ENCODE measurements at regions not wholly inside any gene's neighbourhood (a gene's known extent, or its start where the extent isn't known, plus 50 kb on each side); places are given as distances from the start of the nearest gene placed in this dataset.

GRCh38 chr14:86363047-86363446 is 833.1 kb downstream of the FLRT2 start:
- in situ Hi-C loops (cut with HindIII; ENCODE audit: extremely low pct_ligation_motif_present, low pct_unique_long_range_greater_than_20kb) (no loop called here), intact Hi-C loops (cut with micrococcal nuclease; ENCODE audit: unreplicated experiment) (no loop called here)
- H3K79me2 ChIP-seq (ENCODE audit: insufficient read depth, low read length), result no peaks in the 10 kb centered on the region
- H3K4me1 ChIP-seq (ENCODE audit: insufficient read depth, low read length), result no peaks in the 10 kb centered on the region
- POLR2A ChIA-PET, result no interaction called here
- no peak overlapping the region for H3K9ac ChIP-seq (ENCODE audit: insufficient read depth, low read depth, low read length)
- H3K9me3 ChIP-seq (ENCODE audit: low read length), result peaks cover 7% of the 10 kb centered on the region
- no peak overlapping the region for H3K27ac ChIP-seq (ENCODE audit: extremely low read length, insufficient read depth, low read length)
- FAIRE-seq, result no peak
- no peak overlapping the region for H3K4me2 ChIP-seq (ENCODE audit: low read depth, low read length)
- no peak for DNase-seq (ENCODE audit: low spot score)
- no peak overlapping the region for H2AFZ ChIP-seq (ENCODE audit: low read length)
- H3K36me3 ChIP-seq (replicated peaks in 1 of 2; ENCODE audit: control insufficient read depth in 1 of 2, insufficient read depth in 2 of 2, low read length in 2 of 2), result no peaks in the 10 kb centered on the region
- H3K27me3 ChIP-seq (ENCODE audit: control insufficient read depth in 1 of 2, insufficient read depth in 2 of 2, low read length in 2 of 2), result no peaks in the 10 kb centered on the region; a peak in 1 of 5 replicates
- no peak overlapping the region for H3K4me3 ChIP-seq (replicated peaks in 1 of 3; ENCODE audit: insufficient read depth in 1 of 3, low read depth in 2 of 3, low read length in 3 of 3)
- CTCF ChIA-PET (ENCODE audit: low intra/inter-chr PET ratio, low total read pairs), result no interaction called here
- ATAC-seq, result no peak
- 33% methylated on average over 4 of the region's 4 CpGs for WGBS (ENCODE audit: low lambda C conversion rate)
- no peaks in the 10 kb centered on the region for H4K20me1 ChIP-seq (ENCODE audit: insufficient read depth, low read length)
- no TSS peak for BruUV-seq (replicated peaks)
- no peak for TF ChIP-seq GTF3A (CRISPR knock-in tag; conservative IDR thresholded peaks at IDR 0.05)
- no peak for TF ChIP-seq SMARCE1 (IDR thresholded peaks at IDR 0.05; ENCODE audit: borderline replicate concordance)
- no peak for TF ChIP-seq ZFYVE20 (CRISPR knock-in tag; IDR thresholded peaks at IDR 0.05; ENCODE audit: borderline replicate concordance, low read depth)
- TF ChIP-seq ZNF605 (CRISPR knock-in tag; IDR thresholded peaks at IDR 0.05), result no peak
- no peak for TF ChIP-seq ATF1 (CRISPR knock-in tag; IDR thresholded peaks at IDR 0.05)
- TF ChIP-seq FOXP4 (CRISPR knock-in tag; IDR thresholded peaks at IDR 0.05), result no peak
- no peak for TF ChIP-seq ZNF256 (CRISPR knock-in tag; conservative IDR thresholded peaks at IDR 0.05)
- TF ChIP-seq DBP (CRISPR knock-in tag; IDR thresholded peaks at IDR 0.05; ENCODE audit: not compliant biosample characterization), result no peak
- no peak for TF ChIP-seq ZNF326 (CRISPR knock-in tag; IDR thresholded peaks at IDR 0.05; ENCODE audit: borderline replicate concordance)
- no peak for TF ChIP-seq SOX13 (IDR thresholded peaks at IDR 0.05)
- no peak for TF ChIP-seq SOX13 (CRISPR knock-in tag; conservative IDR thresholded peaks at IDR 0.05 in 1 of 2, IDR thresholded peaks at IDR 0.05 in 1 of 2)
- no peak for TF ChIP-seq ZNF598 (CRISPR knock-in tag; IDR thresholded peaks at IDR 0.05; ENCODE audit: borderline replicate concordance)
- no peak for TF ChIP-seq HNF1A (IDR thresholded peaks at IDR 0.05; ENCODE audit: low read depth)
- TF ChIP-seq HNF1A (CRISPR knock-in tag; IDR thresholded peaks at IDR 0.05; ENCODE audit: borderline replicate concordance), result no peak
- TF ChIP-seq ZBTB49 (CRISPR knock-in tag; IDR thresholded peaks at IDR 0.05; ENCODE audit: borderline replicate concordance), result no peak
